Right lobe of liver (tissue), 4 donors: ENCODE measurements at regions not wholly inside any gene's neighbourhood (a gene's known extent, or its start where the extent isn't known, plus 50 kb on each side); places are given as distances from the start of the nearest gene placed in this dataset.

Experiments
- POLR2A ChIP-seq: fragments of 450-650 bp; IDR thresholded peaks from one replicate; pipeline ENCODE4 v1.6.1; 2017; ENCODE audit warnings: antibody characterized with exemption, mild to moderate bottlenecking
- TF ChIP-seq, protein P1 (sequence below), 4 donors: fragments of 200-600 bp in 3 of 4; fragments of 450-650 bp in 1 of 4; IDR thresholded peaks; one replicate each; pipeline versions ENCODE4 v1.5.1 to v1.8.0; 2016 to 2022; ENCODE audit warnings: antibody characterized with exemption in 4 of 4, mild to moderate bottlenecking in 2 of 4
- donor health status: DM: no; HTN: no; CAD: no.
- donor health status: DM: no; HTN: no; CAD: no.
- donor health status: DM: no; HTN: yes; CAD: no.

DNA sequence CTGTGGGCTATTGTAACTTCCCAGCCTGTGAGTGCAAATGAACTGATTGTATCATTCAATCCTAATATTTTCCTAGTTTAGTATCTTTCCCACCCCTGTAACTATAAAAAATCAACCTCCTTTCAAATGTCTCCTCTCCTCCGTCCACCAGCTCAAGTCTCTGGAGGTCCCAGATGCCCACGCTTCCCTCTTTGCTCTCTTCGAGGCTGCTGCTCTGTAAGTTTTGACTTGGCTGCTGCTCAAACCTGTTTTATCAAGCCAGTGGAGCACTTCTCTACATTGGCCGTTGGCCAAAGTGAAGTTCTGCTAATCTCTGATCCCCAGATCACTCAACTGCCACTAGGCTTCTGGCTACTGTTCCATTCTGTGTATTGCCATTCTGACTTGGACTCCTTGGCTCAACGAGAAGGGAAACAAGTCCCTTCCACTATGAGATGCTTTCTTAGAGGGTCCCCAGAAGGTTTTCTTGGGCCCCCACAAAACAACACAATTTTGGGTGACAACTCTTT, 60.7 kb upstream of the RAPGEF2 start:
- TF ChIP-seq, protein P1, sequence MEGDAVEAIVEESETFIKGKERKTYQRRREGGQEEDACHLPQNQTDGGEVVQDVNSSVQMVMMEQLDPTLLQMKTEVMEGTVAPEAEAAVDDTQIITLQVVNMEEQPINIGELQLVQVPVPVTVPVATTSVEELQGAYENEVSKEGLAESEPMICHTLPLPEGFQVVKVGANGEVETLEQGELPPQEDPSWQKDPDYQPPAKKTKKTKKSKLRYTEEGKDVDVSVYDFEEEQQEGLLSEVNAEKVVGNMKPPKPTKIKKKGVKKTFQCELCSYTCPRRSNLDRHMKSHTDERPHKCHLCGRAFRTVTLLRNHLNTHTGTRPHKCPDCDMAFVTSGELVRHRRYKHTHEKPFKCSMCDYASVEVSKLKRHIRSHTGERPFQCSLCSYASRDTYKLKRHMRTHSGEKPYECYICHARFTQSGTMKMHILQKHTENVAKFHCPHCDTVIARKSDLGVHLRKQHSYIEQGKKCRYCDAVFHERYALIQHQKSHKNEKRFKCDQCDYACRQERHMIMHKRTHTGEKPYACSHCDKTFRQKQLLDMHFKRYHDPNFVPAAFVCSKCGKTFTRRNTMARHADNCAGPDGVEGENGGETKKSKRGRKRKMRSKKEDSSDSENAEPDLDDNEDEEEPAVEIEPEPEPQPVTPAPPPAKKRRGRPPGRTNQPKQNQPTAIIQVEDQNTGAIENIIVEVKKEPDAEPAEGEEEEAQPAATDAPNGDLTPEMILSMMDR (IDR thresholded peaks at IDR 0.05), result no peak
- TF ChIP-seq POLR2A, result no peak
